SK-N-SH treated with all-trans-retinoic acid at 6 μM for 48 hours (cell line): ENCODE measurements at regions not wholly inside any gene's neighbourhood (a gene's known extent, or its start where the extent isn't known, plus 50 kb on each side); places are given as distances from the start of the nearest gene placed in this dataset.

Experiments used
- BACH2 ChIP-seq: fragments of 250-450 bp; sonication (Bioruptor Pico); IDR thresholded peaks from 2 replicates; pipeline ENCODE4 v1.9.0; 2021; ENCODE audit warnings: mild to moderate bottlenecking, borderline replicate concordance
- CSDC2 ChIP-seq: fragments of 250-450 bp; sonication (Bioruptor Pico); IDR thresholded peaks from 2 replicates; pipeline ENCODE4 v1.5.0; 2020; ENCODE audit warnings: mild to moderate bottlenecking, moderate library complexity
- SNAI2 ChIP-seq: fragments of 250-450 bp; sonication (Bioruptor Pico); IDR thresholded peaks from 2 replicates; pipeline ENCODE4 v1.5.0; 2020; ENCODE audit warnings: mild to moderate bottlenecking, moderate library complexity
- ZFP3 ChIP-seq: fragments of 250-450 bp; sonication (Bioruptor Pico); IDR thresholded peaks from 2 replicates; pipeline ENCODE4 v1.5.0; 2020; ENCODE audit warnings: mild to moderate bottlenecking, moderate library complexity
- ZFP30 ChIP-seq: fragments of 450-650 bp; formaldehyde crosslinking; IDR thresholded peaks from 2 replicates; pipeline ENCODE4 v1.5.0; 2022; ENCODE audit warnings: mild to moderate bottlenecking, moderate library complexity
- ZNF8 ChIP-seq: fragments of 450-650 bp; formaldehyde crosslinking; IDR thresholded peaks from 2 replicates; pipeline ENCODE4 v1.5.0; 2020; ENCODE audit warnings: mild to moderate bottlenecking, moderate library complexity
- TF ChIP-seq, protein P1 (sequence below): fragments of 250-450 bp; sonication (Bioruptor Pico); IDR thresholded peaks from 2 replicates; pipeline ENCODE4 v1.8.0; 2020; ENCODE audit warnings: mild to moderate bottlenecking, moderate library complexity, borderline replicate concordance

DNA sequence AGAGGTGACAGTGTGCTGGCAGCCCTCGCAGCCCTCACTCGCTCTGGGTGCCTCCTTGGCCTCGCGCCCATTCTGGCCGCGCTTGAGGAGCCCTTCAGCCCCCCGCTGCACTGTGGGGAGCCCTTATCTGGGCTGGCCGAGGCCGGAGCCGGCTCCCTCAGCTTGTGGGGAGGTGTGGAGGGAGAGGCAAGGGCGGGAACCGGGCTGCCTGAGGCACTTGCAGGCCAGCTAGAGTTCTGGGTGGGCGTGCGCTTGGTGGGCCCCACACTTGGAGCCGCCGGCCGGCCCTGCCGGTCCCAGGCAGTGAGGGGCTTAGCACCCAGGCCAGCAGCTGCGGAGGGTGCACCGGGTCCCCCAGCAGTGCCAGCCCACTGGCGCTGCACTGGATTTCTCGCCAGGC lies 1480.9 kb upstream of the SLC39A10 start:
- TF ChIP-seq SNAI2 (CRISPR knock-in tag) (no peak), ZFP30 (CRISPR knock-in tag) (no peak), ZNF8 (CRISPR knock-in tag) (no peak), CSDC2 (CRISPR knock-in tag) (no peak), BACH2 (CRISPR knock-in tag) (no peak), ZFP3 (CRISPR knock-in tag) (no peak)
- TF ChIP-seq, protein P1, sequence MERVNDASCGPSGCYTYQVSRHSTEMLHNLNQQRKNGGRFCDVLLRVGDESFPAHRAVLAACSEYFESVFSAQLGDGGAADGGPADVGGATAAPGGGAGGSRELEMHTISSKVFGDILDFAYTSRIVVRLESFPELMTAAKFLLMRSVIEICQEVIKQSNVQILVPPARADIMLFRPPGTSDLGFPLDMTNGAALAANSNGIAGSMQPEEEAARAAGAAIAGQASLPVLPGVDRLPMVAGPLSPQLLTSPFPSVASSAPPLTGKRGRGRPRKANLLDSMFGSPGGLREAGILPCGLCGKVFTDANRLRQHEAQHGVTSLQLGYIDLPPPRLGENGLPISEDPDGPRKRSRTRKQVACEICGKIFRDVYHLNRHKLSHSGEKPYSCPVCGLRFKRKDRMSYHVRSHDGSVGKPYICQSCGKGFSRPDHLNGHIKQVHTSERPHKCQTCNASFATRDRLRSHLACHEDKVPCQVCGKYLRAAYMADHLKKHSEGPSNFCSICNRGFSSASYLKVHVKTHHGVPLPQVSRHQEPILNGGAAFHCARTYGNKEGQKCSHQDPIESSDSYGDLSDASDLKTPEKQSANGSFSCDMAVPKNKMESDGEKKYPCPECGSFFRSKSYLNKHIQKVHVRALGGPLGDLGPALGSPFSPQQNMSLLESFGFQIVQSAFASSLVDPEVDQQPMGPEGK (CRISPR knock-in tag), result no peak
